ENCODE measurements at regions not wholly inside any gene's neighbourhood (a gene's known extent, or its start where the extent isn't known, plus 50 kb on each side); places are given as distances from the start of the nearest gene placed in this dataset.

- peaks cover 16% of the 10 kb centered on the region for H3K4me1 Mint-ChIP-seq (ENCODE audit: low read depth)
- no peak for DNase-seq (ENCODE audit: low spot score)
- peaks cover 8% of the 10 kb centered on the region for H3K27me3 Mint-ChIP-seq (ENCODE audit: low read depth)
- no peak overlapping the region for H3K27ac Mint-ChIP-seq
- no peaks in the 10 kb centered on the region for H3K9me3 Mint-ChIP-seq
- no peaks in the 10 kb centered on the region for H3K36me3 Mint-ChIP-seq (ENCODE audit: low read depth)
- intact Hi-C loops (cut with micrococcal nuclease) = no loop called here
- no peak overlapping the region for H3K4me3 Mint-ChIP-seq (ENCODE audit: low read depth)
Measured at GRCh38 chr1:70866542-70867264, 180.9 kb downstream of the PTGER3 start.

GRCh38 chr1:70871790-70872189 is 175.8 kb downstream of the PTGER3 start:
- Mint-ChIP-seq H3K27ac (no peak overlapping the region), H3K4me3 (ENCODE audit: low read depth) (no peak overlapping the region), H3K27me3 (ENCODE audit: low read depth) (peaks cover 11% of the 10 kb centered on the region), H3K36me3 (ENCODE audit: low read depth) (no peaks in the 10 kb centered on the region), H3K4me1 (ENCODE audit: low read depth) (peaks cover 3% of the 10 kb centered on the region), H3K9me3 (no peaks in the 10 kb centered on the region)
- intact Hi-C loops (cut with micrococcal nuclease) = no loop called here
- DNase-seq (ENCODE audit: low spot score) = no peak

GRCh38 chr1:70874063-70874462 is 173.6 kb downstream of the PTGER3 start:
- Mint-ChIP-seq H3K36me3 (ENCODE audit: low read depth) (no peaks in the 10 kb centered on the region), H3K4me1 (ENCODE audit: low read depth) (no peaks in the 10 kb centered on the region), H3K27me3 (ENCODE audit: low read depth) (peaks cover 17% of the 10 kb centered on the region), H3K27ac (no peak overlapping the region), H3K4me3 (ENCODE audit: low read depth) (no peak overlapping the region), H3K9me3 (no peaks in the 10 kb centered on the region)
- no peak for DNase-seq (ENCODE audit: low spot score)
- intact Hi-C loops (cut with micrococcal nuclease) = no loop called here

GRCh38 chr1:70874818-70875217 is 172.8 kb downstream of the PTGER3 start:
- Mint-ChIP-seq H3K27me3 (ENCODE audit: low read depth) (peaks cover 17% of the 10 kb centered on the region), H3K27ac (no peak overlapping the region), H3K9me3 (no peaks in the 10 kb centered on the region), H3K4me3 (ENCODE audit: low read depth) (no peak overlapping the region), H3K4me1 (ENCODE audit: low read depth) (no peaks in the 10 kb centered on the region), H3K36me3 (ENCODE audit: low read depth) (no peaks in the 10 kb centered on the region)
- intact Hi-C loops (cut with micrococcal nuclease) = no loop called here
- no peak for DNase-seq (ENCODE audit: low spot score)

GRCh38 chr1:70877343-70877742 is 170.3 kb downstream of the PTGER3 start:
- no peak for DNase-seq (ENCODE audit: low spot score)
- H3K36me3 Mint-ChIP-seq (ENCODE audit: low read depth) = no peaks in the 10 kb centered on the region
- intact Hi-C loops (cut with micrococcal nuclease) = no loop called here

GRCh38 chr1:70887936-70888335 is 159.7 kb downstream of the PTGER3 start:
- peaks cover 30% of the 10 kb centered on the region for H3K27me3 Mint-ChIP-seq (ENCODE audit: low read depth)
- intact Hi-C loops (cut with micrococcal nuclease) = no loop called here
- H3K4me3 Mint-ChIP-seq (ENCODE audit: low read depth) = no peak overlapping the region
- H3K9me3 Mint-ChIP-seq = no peaks in the 10 kb centered on the region
- no peak overlapping the region for H3K27ac Mint-ChIP-seq
- DNase-seq (ENCODE audit: low spot score) = no peak
- H3K36me3 Mint-ChIP-seq (ENCODE audit: low read depth) = no peaks in the 10 kb centered on the region
- no peaks in the 10 kb centered on the region for H3K4me1 Mint-ChIP-seq (ENCODE audit: low read depth)

More at GRCh38 chr1:70877343-70877742, 170.3 kb downstream of the PTGER3 start:
- H3K4me3 Mint-ChIP-seq (ENCODE audit: low read depth) = no peak overlapping the region
- no peak overlapping the region for H3K27ac Mint-ChIP-seq
- H3K4me1 Mint-ChIP-seq (ENCODE audit: low read depth) = no peaks in the 10 kb centered on the region
- H3K9me3 Mint-ChIP-seq = no peaks in the 10 kb centered on the region
- peaks cover 14% of the 10 kb centered on the region for H3K27me3 Mint-ChIP-seq (ENCODE audit: low read depth)

GRCh38 chr1:70888722-70889121 is 158.9 kb downstream of the PTGER3 start:
- Mint-ChIP-seq H3K36me3 (ENCODE audit: low read depth) (no peaks in the 10 kb centered on the region), H3K27ac (no peak overlapping the region), H3K9me3 (no peaks in the 10 kb centered on the region), H3K4me1 (ENCODE audit: low read depth) (no peaks in the 10 kb centered on the region), H3K27me3 (ENCODE audit: low read depth) (peaks cover 30% of the 10 kb centered on the region), H3K4me3 (ENCODE audit: low read depth) (no peak overlapping the region)
- DNase-seq (ENCODE audit: low spot score) = no peak
- intact Hi-C loops (cut with micrococcal nuclease) = no loop called here

GRCh38 chr1:70890408-70890807 is 157.2 kb downstream of the PTGER3 start:
- H3K4me3 Mint-ChIP-seq (ENCODE audit: low read depth) = no peak overlapping the region
- peaks cover 30% of the 10 kb centered on the region for H3K27me3 Mint-ChIP-seq (ENCODE audit: low read depth)
- H3K4me1 Mint-ChIP-seq (ENCODE audit: low read depth) = peaks cover 3% of the 10 kb centered on the region
- no peaks in the 10 kb centered on the region for H3K9me3 Mint-ChIP-seq
- intact Hi-C loops (cut with micrococcal nuclease) = no loop called here
- H3K27ac Mint-ChIP-seq = no peak overlapping the region
- no peak for DNase-seq (ENCODE audit: low spot score)
- no peaks in the 10 kb centered on the region for H3K36me3 Mint-ChIP-seq (ENCODE audit: low read depth)

- Mint-ChIP-seq H3K4me3 (ENCODE audit: low read depth) (no peak overlapping the region), H3K27ac (no peak overlapping the region), H3K9me3 (no peaks in the 10 kb centered on the region), H3K4me1 (ENCODE audit: low read depth) (peaks cover 7% of the 10 kb centered on the region), H3K36me3 (ENCODE audit: low read depth) (no peaks in the 10 kb centered on the region), H3K27me3 (ENCODE audit: low read depth) (peaks cover 31% of the 10 kb centered on the region)
- DNase-seq (ENCODE audit: low spot score) = no peak
- intact Hi-C loops (cut with micrococcal nuclease) = no loop called here
Measured at GRCh38 chr1:70891051-70891843, 156.4 kb downstream of the PTGER3 start.

GRCh38 chr1:70892140-70892539 is 155.5 kb downstream of the PTGER3 start:
- no peaks in the 10 kb centered on the region for H3K36me3 Mint-ChIP-seq (ENCODE audit: low read depth)
- no peaks in the 10 kb centered on the region for H3K9me3 Mint-ChIP-seq
- H3K27me3 Mint-ChIP-seq (ENCODE audit: low read depth) = peaks cover 34% of the 10 kb centered on the region
- peaks cover 7% of the 10 kb centered on the region for H3K4me1 Mint-ChIP-seq (ENCODE audit: low read depth)
- H3K4me3 Mint-ChIP-seq (ENCODE audit: low read depth) = no peak overlapping the region
- intact Hi-C loops (cut with micrococcal nuclease) = no loop called here
- no peak overlapping the region for H3K27ac Mint-ChIP-seq
- no peak for DNase-seq (ENCODE audit: low spot score)

GRCh38 chr1:70892930-70893329 is 154.7 kb downstream of the PTGER3 start:
- H3K4me1 Mint-ChIP-seq (ENCODE audit: low read depth) = peaks cover 7% of the 10 kb centered on the region
- H3K36me3 Mint-ChIP-seq (ENCODE audit: low read depth) = no peaks in the 10 kb centered on the region
- intact Hi-C loops (cut with micrococcal nuclease) = no loop called here
- H3K27me3 Mint-ChIP-seq (ENCODE audit: low read depth) = peaks cover 37% of the 10 kb centered on the region
- no peak for DNase-seq (ENCODE audit: low spot score)
- no peaks in the 10 kb centered on the region for H3K9me3 Mint-ChIP-seq
- H3K27ac Mint-ChIP-seq = no peak overlapping the region
- H3K4me3 Mint-ChIP-seq (ENCODE audit: low read depth) = no peak overlapping the region

- intact Hi-C loops (cut with micrococcal nuclease) = no loop called here
- Mint-ChIP-seq H3K27ac (no peak overlapping the region), H3K4me3 (ENCODE audit: low read depth) (no peak overlapping the region), H3K27me3 (ENCODE audit: low read depth) (peaks cover 40% of the 10 kb centered on the region), H3K4me1 (ENCODE audit: low read depth) (peaks cover 7% of the 10 kb centered on the region), H3K36me3 (ENCODE audit: low read depth) (no peaks in the 10 kb centered on the region), H3K9me3 (no peaks in the 10 kb centered on the region)
- no peak for DNase-seq (ENCODE audit: low spot score)
Measured at GRCh38 chr1:70893381-70893780, 154.2 kb downstream of the PTGER3 start.

GRCh38 chr1:70895531-70895930 is 152.1 kb downstream of the PTGER3 start:
- no peak overlapping the region for H3K4me3 Mint-ChIP-seq (ENCODE audit: low read depth)

More at GRCh38 chr1:70895531-70895930, 152.1 kb downstream of the PTGER3 start:
- Mint-ChIP-seq H3K36me3 (ENCODE audit: low read depth) (no peaks in the 10 kb centered on the region), H3K9me3 (no peaks in the 10 kb centered on the region), H3K27me3 (ENCODE audit: low read depth) (peaks cover 33% of the 10 kb centered on the region), H3K27ac (no peak overlapping the region), H3K4me1 (ENCODE audit: low read depth) (peaks cover 7% of the 10 kb centered on the region)
- intact Hi-C loops (cut with micrococcal nuclease) = loop anchor here (5.0 kb wide), 2 partner anchors 37 to 208 kb away; no protein-coding TSS in a partner anchor
- no peak for DNase-seq (ENCODE audit: low spot score)
